ENCODE measurements at regions not wholly inside any gene's neighbourhood (a gene's known extent, or its start where the extent isn't known, plus 50 kb on each side); places are given as distances from the start of the nearest gene placed in this dataset.

- TF ChIP-seq, protein P1, sequence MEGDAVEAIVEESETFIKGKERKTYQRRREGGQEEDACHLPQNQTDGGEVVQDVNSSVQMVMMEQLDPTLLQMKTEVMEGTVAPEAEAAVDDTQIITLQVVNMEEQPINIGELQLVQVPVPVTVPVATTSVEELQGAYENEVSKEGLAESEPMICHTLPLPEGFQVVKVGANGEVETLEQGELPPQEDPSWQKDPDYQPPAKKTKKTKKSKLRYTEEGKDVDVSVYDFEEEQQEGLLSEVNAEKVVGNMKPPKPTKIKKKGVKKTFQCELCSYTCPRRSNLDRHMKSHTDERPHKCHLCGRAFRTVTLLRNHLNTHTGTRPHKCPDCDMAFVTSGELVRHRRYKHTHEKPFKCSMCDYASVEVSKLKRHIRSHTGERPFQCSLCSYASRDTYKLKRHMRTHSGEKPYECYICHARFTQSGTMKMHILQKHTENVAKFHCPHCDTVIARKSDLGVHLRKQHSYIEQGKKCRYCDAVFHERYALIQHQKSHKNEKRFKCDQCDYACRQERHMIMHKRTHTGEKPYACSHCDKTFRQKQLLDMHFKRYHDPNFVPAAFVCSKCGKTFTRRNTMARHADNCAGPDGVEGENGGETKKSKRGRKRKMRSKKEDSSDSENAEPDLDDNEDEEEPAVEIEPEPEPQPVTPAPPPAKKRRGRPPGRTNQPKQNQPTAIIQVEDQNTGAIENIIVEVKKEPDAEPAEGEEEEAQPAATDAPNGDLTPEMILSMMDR (IDR thresholded peaks at IDR 0.05), result no peak
- TF ChIP-seq POLR2AphosphoS5 (IDR thresholded peaks at IDR 0.05), result no peak
- no peak for TF ChIP-seq POLR2A (IDR thresholded peaks at IDR 0.05)
These were observed 224.1 kb upstream of the CCDC150 start for GRCh38 chr2:196415384-196415783.
